ENCODE measurements at regions not wholly inside any gene's neighbourhood (a gene's known extent, or its start where the extent isn't known, plus 50 kb on each side); places are given as distances from the start of the nearest gene placed in this dataset.

DNA sequence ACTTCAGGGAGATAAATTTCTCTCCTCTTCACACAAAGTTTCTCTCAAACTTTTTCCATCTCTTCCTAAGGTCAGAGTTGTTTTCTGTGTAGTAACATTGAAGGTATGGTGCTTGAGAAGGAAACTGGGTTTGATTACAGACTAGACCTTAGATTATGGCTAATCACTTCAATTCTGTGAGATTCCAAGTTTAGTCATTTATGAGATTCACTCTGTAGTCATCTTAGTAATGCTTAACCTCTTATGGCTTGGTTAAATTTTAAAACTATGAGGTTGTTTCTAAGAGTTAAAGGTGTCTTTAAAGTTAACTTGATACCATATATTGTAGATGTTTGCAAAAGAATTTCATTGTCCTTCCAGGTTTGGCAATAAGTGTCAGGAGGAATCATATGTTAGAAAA, 1092.2 kb downstream of the KCNT2 start:
- Histone ChIP-seq H3K4me1 (no peaks in the 10 kb centered on the region), H3K36me3 (no peaks in the 10 kb centered on the region), H3K9me3 (peaks cover 0 to 16% of the 10 kb centered on the region in 2 donors), H3K4me3 (no peak overlapping the region), H3K27me3 (no peaks in the 10 kb centered on the region), H3K27ac (no peak overlapping the region)
- DNase-seq (no peak), ATAC-seq (no peak)
- intact Hi-C loops (cut with DNase I) = no loop called here
- TF ChIP-seq, protein P1, sequence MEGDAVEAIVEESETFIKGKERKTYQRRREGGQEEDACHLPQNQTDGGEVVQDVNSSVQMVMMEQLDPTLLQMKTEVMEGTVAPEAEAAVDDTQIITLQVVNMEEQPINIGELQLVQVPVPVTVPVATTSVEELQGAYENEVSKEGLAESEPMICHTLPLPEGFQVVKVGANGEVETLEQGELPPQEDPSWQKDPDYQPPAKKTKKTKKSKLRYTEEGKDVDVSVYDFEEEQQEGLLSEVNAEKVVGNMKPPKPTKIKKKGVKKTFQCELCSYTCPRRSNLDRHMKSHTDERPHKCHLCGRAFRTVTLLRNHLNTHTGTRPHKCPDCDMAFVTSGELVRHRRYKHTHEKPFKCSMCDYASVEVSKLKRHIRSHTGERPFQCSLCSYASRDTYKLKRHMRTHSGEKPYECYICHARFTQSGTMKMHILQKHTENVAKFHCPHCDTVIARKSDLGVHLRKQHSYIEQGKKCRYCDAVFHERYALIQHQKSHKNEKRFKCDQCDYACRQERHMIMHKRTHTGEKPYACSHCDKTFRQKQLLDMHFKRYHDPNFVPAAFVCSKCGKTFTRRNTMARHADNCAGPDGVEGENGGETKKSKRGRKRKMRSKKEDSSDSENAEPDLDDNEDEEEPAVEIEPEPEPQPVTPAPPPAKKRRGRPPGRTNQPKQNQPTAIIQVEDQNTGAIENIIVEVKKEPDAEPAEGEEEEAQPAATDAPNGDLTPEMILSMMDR (IDR thresholded peaks at IDR 0.05) = no peak

DNA sequence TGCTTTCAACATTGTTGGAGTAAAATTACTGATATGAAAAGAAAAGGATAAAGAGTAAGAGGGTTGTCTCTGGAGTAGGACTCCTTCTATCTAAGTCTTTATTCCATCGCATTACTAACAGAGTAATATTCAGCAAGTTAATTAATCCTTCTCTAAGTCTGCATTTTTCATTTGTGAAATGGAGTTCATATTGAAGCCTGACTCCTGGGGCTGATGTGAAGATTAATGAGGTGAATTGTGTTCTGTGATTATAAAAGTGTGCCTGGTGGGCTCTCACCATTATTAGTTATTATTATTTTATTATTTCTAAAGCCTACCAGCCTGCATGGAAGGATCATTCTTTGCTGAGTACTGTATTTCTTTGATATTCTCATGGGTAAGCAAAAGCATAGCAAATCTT, 1096.7 kb downstream of the KCNT2 start:
- intact Hi-C loops (cut with DNase I) = no loop called here
- Histone ChIP-seq H3K4me3 (no peak overlapping the region), H3K9me3 (peaks cover 0 to 8% of the 10 kb centered on the region in 2 donors), H3K27ac (no peak overlapping the region), H3K36me3 (no peaks in the 10 kb centered on the region), H3K4me1 (no peaks in the 10 kb centered on the region), H3K27me3 (no peaks in the 10 kb centered on the region)
- TF ChIP-seq, protein P1 (IDR thresholded peaks at IDR 0.05) = no peak
- no peak for DNase-seq
- no peak for ATAC-seq

DNA sequence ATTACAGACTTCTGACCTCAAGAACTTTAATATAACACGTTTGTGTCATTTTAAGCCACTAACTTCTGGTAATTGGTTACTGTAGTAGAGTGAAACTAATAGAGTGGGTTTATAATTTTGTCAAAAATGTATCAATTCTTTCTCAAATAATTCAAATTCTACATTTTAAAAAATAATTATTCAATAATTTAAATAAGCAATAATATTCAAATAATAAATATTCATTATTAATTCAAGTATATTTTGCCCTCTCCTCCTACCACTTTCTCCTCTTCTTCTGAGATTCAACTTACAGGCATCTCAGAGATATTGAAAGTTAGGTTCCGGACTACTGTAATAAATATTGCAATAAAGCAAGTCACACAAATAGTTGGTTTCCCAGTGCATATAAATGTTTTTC, 1107.1 kb downstream of the KCNT2 start:
- no peak for DNase-seq
- TF ChIP-seq, protein P1 (IDR thresholded peaks at IDR 0.05) = no peak
- intact Hi-C loops (cut with DNase I) = no loop called here

DNA sequence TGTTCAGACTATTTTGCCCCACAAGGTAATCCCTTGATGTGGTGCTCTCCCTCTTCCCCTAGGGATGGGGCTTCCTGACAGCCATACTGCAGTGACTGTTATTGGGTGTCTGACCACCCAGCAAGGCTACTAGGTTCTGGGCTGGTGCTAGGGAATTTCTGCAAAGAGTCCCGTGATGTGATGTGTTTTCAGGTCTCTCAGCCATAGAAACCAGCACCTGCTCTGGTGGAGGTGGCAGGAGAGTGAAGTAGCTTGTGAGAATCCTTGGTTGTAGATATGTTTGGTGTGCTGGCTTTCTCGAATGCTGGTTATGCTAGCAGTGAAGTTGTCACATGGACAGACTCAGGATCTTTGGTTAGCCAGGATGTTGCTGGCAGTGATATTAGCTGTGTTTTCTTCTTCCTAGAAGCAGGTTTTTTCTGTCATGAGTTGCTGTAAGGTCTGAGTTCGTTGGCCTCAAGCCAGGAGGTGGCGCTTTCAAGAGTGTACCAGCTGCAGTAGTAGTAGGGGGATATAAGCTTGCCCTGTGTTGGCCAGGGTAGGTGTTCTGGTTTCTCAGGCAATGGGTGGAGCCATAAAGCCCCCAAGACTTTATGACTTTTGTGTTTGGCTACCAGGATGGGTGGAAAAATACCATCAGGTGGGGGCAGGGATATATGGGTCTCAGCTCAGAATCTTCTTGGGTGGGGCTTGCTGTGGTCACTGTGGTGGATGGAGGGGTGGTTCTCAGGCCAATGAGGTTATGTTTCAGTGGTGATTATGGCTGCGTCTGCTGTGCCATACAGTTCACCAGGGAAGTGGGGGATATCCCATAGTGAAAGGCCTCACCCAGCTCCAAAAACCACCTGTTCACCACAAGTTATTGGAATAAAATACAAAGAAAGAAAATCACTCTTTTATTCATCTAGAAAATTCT, 1112.3 kb downstream of the KCNT2 start:
- Histone ChIP-seq H3K36me3 (no peaks in the 10 kb centered on the region), H3K4me1 (no peaks in the 10 kb centered on the region), H3K27me3 (no peaks in the 10 kb centered on the region), H3K9me3 (peaks cover 0 to 22% of the 10 kb centered on the region in 2 donors), H3K27ac (no peak overlapping the region), H3K4me3 (no peak overlapping the region)
- intact Hi-C loops (cut with DNase I) = no loop called here
- ATAC-seq (no peak), DNase-seq (no peak)
- TF ChIP-seq, protein P1 (IDR thresholded peaks at IDR 0.05) = no peak

More for the DNA sequence above, 1107.1 kb downstream of the KCNT2 start:
- H3K4me3 ChIP-seq = no peak overlapping the region
- H3K36me3 ChIP-seq = no peaks in the 10 kb centered on the region
- H3K27me3 ChIP-seq = no peaks in the 10 kb centered on the region
- H3K4me1 ChIP-seq = no peaks in the 10 kb centered on the region
- ATAC-seq = no peak
- H3K27ac ChIP-seq = no peak overlapping the region
- peaks cover 0 to 1% of the 10 kb centered on the region in 2 donors for H3K9me3 ChIP-seq

DNA sequence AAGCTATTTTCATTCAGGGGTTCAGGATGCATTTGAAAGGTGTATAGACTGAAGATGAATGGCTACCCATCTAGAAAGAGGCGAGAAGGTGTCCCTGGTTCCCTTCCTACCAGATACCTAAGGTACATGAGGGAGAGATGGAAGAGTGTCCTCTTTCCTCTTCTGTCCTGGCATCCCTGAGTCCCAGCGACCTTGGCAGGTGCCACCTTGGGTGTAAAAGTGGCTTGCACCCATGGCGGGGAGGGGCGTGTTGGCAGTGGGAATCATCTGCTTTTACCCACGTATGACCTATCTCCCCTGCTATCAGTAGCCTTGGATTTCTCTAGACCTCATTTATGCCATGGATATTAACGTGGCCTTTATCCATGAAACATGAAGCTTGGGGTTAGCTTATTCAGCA, 1126.1 kb downstream of the KCNT2 start:
- Histone ChIP-seq H3K27ac (no peak overlapping the region), H3K4me3 (no peak overlapping the region), H3K36me3 (no peaks in the 10 kb centered on the region), H3K27me3 (no peaks in the 10 kb centered on the region), H3K9me3 (peaks cover 0 to 9% of the 10 kb centered on the region in 2 donors), H3K4me1 (no peaks in the 10 kb centered on the region)
- ATAC-seq (no peak), DNase-seq (peak in 1 of 4 donors; percentile 54)
- TF ChIP-seq, protein P1 (IDR thresholded peaks at IDR 0.05) = no peak
- intact Hi-C loops (cut with DNase I) = no loop called here

Measured in left lung (tissue), 4 donors.